ENCODE measurements at regions not wholly inside any gene's neighbourhood (a gene's known extent, or its start where the extent isn't known, plus 50 kb on each side); places are given as distances from the start of the nearest gene placed in this dataset.
A peak's percentile ranks its signal among the peaks of the same experiment; 100 is the strongest.

- no peaks in the 10 kb centered on the region for H3K9me3 ChIP-seq (ENCODE audit: control insufficient read depth, insufficient read depth, low read depth, low read length)
- H3K27me3 ChIP-seq (ENCODE audit: control insufficient read depth, insufficient read depth, low read length): no peaks in the 10 kb centered on the region
- H3K36me3 ChIP-seq (ENCODE audit: control insufficient read depth, insufficient read depth, low read length): no peaks in the 10 kb centered on the region
- H3K4me3 ChIP-seq (replicated peaks in 1 of 4; ENCODE audit: control extremely low read depth in 1 of 4, insufficient read depth in 1 of 4, low read depth in 3 of 4, low read length in 4 of 4): no peak overlapping the region
- peaks cover 17% of the 10 kb centered on the region for H3K4me1 ChIP-seq (ENCODE audit: control insufficient read depth, extremely low read depth, insufficient read depth, low read length)
- no peak overlapping the region for H2AFZ ChIP-seq (ENCODE audit: low read length)
- no peaks in the 10 kb centered on the region for H4K20me1 ChIP-seq (ENCODE audit: control insufficient read depth, extremely low read depth, insufficient read depth, low read length)
- no peaks in the 10 kb centered on the region for H3K79me2 ChIP-seq (ENCODE audit: control insufficient read depth, insufficient read depth, low read length)
- TF ChIP-seq EZH2 (IDR thresholded peaks at IDR 0.05; ENCODE audit: low read length, missing control alignments) (no peak), CTCF (conservative IDR thresholded peaks at IDR 0.05 in 1 of 2, IDR thresholded peaks at IDR 0.05 in 1 of 2; ENCODE audit: low read depth in 1 of 2, low read length in 2 of 2) (no peak)
- no peak overlapping the region for H3K27ac ChIP-seq (ENCODE audit: insufficient read depth, low read length)
- DNase-seq (ENCODE audit: low read depth in 2 of 2): no peak
- no peak overlapping the region for H3K9ac ChIP-seq (ENCODE audit: insufficient read depth, low read length)
- H3K4me2 ChIP-seq (ENCODE audit: extremely low read depth, insufficient read depth, low read length): no peak overlapping the region
Observed at GRCh38 chr13:44267203-44267602, 106.4 kb upstream of the SERP2 start.

GRCh38 chr13:44267980-44268379, 105.6 kb upstream of the SERP2 start:
- Histone ChIP-seq H3K9ac (ENCODE audit: insufficient read depth, low read length) (no peak overlapping the region), H3K4me2 (ENCODE audit: extremely low read depth, insufficient read depth, low read length) (no peak overlapping the region), H3K4me1 (ENCODE audit: control insufficient read depth, extremely low read depth, insufficient read depth, low read length) (peaks cover 19% of the 10 kb centered on the region), H3K4me3 (replicated peaks in 1 of 4; ENCODE audit: control extremely low read depth in 1 of 4, insufficient read depth in 1 of 4, low read depth in 3 of 4, low read length in 4 of 4) (no peak overlapping the region), H3K36me3 (ENCODE audit: control insufficient read depth, insufficient read depth, low read length) (no peaks in the 10 kb centered on the region), H4K20me1 (ENCODE audit: control insufficient read depth, extremely low read depth, insufficient read depth, low read length) (no peaks in the 10 kb centered on the region), H2AFZ (ENCODE audit: low read length) (no peak overlapping the region), H3K79me2 (ENCODE audit: control insufficient read depth, insufficient read depth, low read length) (no peaks in the 10 kb centered on the region), H3K27me3 (ENCODE audit: control insufficient read depth, insufficient read depth, low read length) (no peaks in the 10 kb centered on the region), H3K9me3 (ENCODE audit: control insufficient read depth, insufficient read depth, low read depth, low read length) (no peaks in the 10 kb centered on the region), H3K27ac (ENCODE audit: insufficient read depth, low read length) (no peak overlapping the region)
- peak; percentile 74 to 96 for DNase-seq (ENCODE audit: low read depth in 2 of 2)
- TF ChIP-seq CTCF (conservative IDR thresholded peaks at IDR 0.05 in 1 of 2, IDR thresholded peaks at IDR 0.05 in 1 of 2; ENCODE audit: low read depth in 1 of 2, low read length in 2 of 2) (no peak), EZH2 (IDR thresholded peaks at IDR 0.05; ENCODE audit: low read length, missing control alignments) (no peak)

GRCh38 chr13:44268980-44269379, 104.6 kb upstream of the SERP2 start:
- Histone ChIP-seq H3K36me3 (ENCODE audit: control insufficient read depth, insufficient read depth, low read length) (no peaks in the 10 kb centered on the region), H3K27ac (ENCODE audit: insufficient read depth, low read length) (no peak overlapping the region), H3K79me2 (ENCODE audit: control insufficient read depth, insufficient read depth, low read length) (no peaks in the 10 kb centered on the region), H3K9ac (ENCODE audit: insufficient read depth, low read length) (no peak overlapping the region), H3K27me3 (ENCODE audit: control insufficient read depth, insufficient read depth, low read length) (no peaks in the 10 kb centered on the region), H3K4me2 (ENCODE audit: extremely low read depth, insufficient read depth, low read length) (no peak overlapping the region), H2AFZ (ENCODE audit: low read length) (no peak overlapping the region), H3K4me1 (ENCODE audit: control insufficient read depth, extremely low read depth, insufficient read depth, low read length) (peaks cover 22% of the 10 kb centered on the region), H3K4me3 (replicated peaks in 1 of 4; ENCODE audit: control extremely low read depth in 1 of 4, insufficient read depth in 1 of 4, low read depth in 3 of 4, low read length in 4 of 4) (no peak overlapping the region), H3K9me3 (ENCODE audit: control insufficient read depth, insufficient read depth, low read depth, low read length) (no peaks in the 10 kb centered on the region), H4K20me1 (ENCODE audit: control insufficient read depth, extremely low read depth, insufficient read depth, low read length) (no peaks in the 10 kb centered on the region)
- no peak for DNase-seq (ENCODE audit: low read depth in 2 of 2)
- TF ChIP-seq CTCF (conservative IDR thresholded peaks at IDR 0.05 in 1 of 2, IDR thresholded peaks at IDR 0.05 in 1 of 2; ENCODE audit: low read depth in 1 of 2, low read length in 2 of 2): no peak

All from fibroblast of lung (primary cell).